Lower leg skin (tissue), 3 donors: ENCODE measurements at regions not wholly inside any gene's neighbourhood (a gene's known extent, or its start where the extent isn't known, plus 50 kb on each side); places are given as distances from the start of the nearest gene placed in this dataset.

Experiments used
- POLR2A ChIP-seq, 2 donors: fragments of 450-650 bp; IDR thresholded peaks; one replicate each; pipeline ENCODE4 v1.6.1; 2016 to 2017; ENCODE audit warnings: antibody characterized with exemption in 2 of 2, mild to moderate bottlenecking in 1 of 2, moderate library complexity in 1 of 2
- TF ChIP-seq, protein P1 (sequence below), 3 donors: fragments of 450-650 bp; IDR thresholded peaks; one replicate each; pipeline ENCODE4 v1.5.1; 2016; ENCODE audit warnings: antibody characterized with exemption in 3 of 3, mild to moderate bottlenecking in 3 of 3, moderate library complexity in 2 of 3

DNA sequence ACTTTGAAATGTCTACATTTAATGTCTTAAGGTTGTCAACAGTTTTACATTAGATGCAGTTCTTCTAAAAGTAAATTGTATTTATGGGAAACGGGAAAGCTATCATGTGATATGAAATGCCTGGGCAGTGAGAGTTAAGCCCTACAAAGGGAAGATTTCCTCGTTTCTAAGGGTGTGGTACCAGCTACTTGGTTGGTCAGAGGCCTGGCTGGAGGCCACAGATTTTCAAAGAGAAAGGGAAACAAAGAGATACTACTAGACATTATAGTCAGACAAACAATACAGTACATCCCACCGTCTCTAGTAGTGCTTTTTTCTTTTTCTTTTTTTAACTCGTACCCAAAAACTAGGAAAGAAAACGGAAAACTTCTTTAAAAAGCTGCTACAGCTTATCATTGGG lies 467.8 kb downstream of the PCDH7 start:
- TF ChIP-seq, protein P1, sequence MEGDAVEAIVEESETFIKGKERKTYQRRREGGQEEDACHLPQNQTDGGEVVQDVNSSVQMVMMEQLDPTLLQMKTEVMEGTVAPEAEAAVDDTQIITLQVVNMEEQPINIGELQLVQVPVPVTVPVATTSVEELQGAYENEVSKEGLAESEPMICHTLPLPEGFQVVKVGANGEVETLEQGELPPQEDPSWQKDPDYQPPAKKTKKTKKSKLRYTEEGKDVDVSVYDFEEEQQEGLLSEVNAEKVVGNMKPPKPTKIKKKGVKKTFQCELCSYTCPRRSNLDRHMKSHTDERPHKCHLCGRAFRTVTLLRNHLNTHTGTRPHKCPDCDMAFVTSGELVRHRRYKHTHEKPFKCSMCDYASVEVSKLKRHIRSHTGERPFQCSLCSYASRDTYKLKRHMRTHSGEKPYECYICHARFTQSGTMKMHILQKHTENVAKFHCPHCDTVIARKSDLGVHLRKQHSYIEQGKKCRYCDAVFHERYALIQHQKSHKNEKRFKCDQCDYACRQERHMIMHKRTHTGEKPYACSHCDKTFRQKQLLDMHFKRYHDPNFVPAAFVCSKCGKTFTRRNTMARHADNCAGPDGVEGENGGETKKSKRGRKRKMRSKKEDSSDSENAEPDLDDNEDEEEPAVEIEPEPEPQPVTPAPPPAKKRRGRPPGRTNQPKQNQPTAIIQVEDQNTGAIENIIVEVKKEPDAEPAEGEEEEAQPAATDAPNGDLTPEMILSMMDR (IDR thresholded peaks at IDR 0.05) = no peak
- no peak for TF ChIP-seq POLR2A (IDR thresholded peaks at IDR 0.05)
